Colonic mucosa (tissue), 4 donors: ENCODE measurements at regions not wholly inside any gene's neighbourhood (a gene's known extent, or its start where the extent isn't known, plus 50 kb on each side); places are given as distances from the start of the nearest gene placed in this dataset.

Experiments
- DNase-seq: peaks from one replicate; pipeline ENCODE4 v3.0.0-alpha.2; 2020
- H3K27ac ChIP-seq: fragments of 200-600 bp; one replicate; pipeline ENCODE4 v1.8.0; 2021
- H3K27me3 ChIP-seq: fragments of 200-600 bp; one replicate; pipeline ENCODE4 v1.8.0; 2021
- H3K36me3 ChIP-seq: fragments of 200-600 bp; one replicate; pipeline ENCODE4 v1.8.0; 2021
- H3K4me1 ChIP-seq: fragments of 200-600 bp; one replicate; pipeline ENCODE4 v1.8.0; 2021; ENCODE audit warnings: mild to moderate bottlenecking
- H3K4me3 ChIP-seq: fragments of 200-600 bp; one replicate; pipeline ENCODE4 v1.8.0; 2021
- H3K9ac ChIP-seq, 2 donors: one replicate each; pipeline ENCODE4 v1.7.0; 2013; ENCODE audit warnings: control low read depth in 2 of 2, low read depth in 2 of 2, low read length in 2 of 2
- H3K9me3 ChIP-seq: fragments of 200-600 bp; one replicate; pipeline ENCODE4 v1.8.0; 2021
- CTCF ChIP-seq: fragments of 200-600 bp; IDR thresholded peaks from one replicate; pipeline ENCODE4 v1.8.0; 2022; ENCODE audit warnings: antibody characterized with exemption, mild to moderate bottlenecking
- intact Hi-C: fragments of 100-400 bp; cut with DNase I; formaldehyde crosslinking; loops from one replicate; pipeline ENCODE4 v1.14.1; 2022
- donor health status: healthy.
- donor health status: DM: no; HTN: no; CAD: no.
- donor health status: DM: no; HTN: no; CAD: no.

- no peaks in the 10 kb centered on the region for H3K4me1 ChIP-seq
- H3K36me3 ChIP-seq, result no peaks in the 10 kb centered on the region
- no peak overlapping the region for H3K4me3 ChIP-seq
- H3K27me3 ChIP-seq, result no peaks in the 10 kb centered on the region
- DNase-seq, result no peak
- intact Hi-C loops, result no loop called here
- H3K9me3 ChIP-seq, result no peaks in the 10 kb centered on the region
- H3K9ac ChIP-seq, result no peak overlapping the region
- no peak for TF ChIP-seq CTCF
- H3K27ac ChIP-seq, result no peak overlapping the region
These were observed 124.1 kb upstream of the SORCS3 start for GRCh38 chr10:104516986-104517385.

DNA sequence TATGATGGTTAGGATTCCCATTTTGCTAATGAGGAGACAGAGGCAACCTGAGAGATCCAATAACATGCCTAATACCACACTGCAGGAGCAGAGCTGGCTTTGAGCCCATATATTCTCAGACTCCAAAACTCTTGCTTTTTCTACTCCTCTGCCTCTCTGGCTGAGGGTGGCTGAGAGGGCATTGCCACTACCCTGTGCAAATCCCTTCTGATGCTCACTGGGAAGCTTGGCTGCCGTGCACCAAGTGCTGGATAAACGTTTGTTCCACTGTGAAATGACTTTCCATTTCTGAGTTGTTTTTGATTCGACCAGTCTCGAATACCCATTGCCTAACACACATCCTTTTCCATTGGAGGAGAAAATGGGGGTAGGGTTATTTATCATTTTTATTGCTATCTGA, 123.1 kb upstream of the SORCS3 start:
- Histone ChIP-seq H3K27ac (no peak overlapping the region), H3K27me3 (no peaks in the 10 kb centered on the region), H3K36me3 (no peaks in the 10 kb centered on the region), H3K4me1 (no peaks in the 10 kb centered on the region), H3K4me3 (no peak overlapping the region), H3K9ac (no peak overlapping the region), H3K9me3 (no peaks in the 10 kb centered on the region)
- no peak for DNase-seq
- intact Hi-C loops, result no loop called here
- TF ChIP-seq CTCF, result no peak

DNA sequence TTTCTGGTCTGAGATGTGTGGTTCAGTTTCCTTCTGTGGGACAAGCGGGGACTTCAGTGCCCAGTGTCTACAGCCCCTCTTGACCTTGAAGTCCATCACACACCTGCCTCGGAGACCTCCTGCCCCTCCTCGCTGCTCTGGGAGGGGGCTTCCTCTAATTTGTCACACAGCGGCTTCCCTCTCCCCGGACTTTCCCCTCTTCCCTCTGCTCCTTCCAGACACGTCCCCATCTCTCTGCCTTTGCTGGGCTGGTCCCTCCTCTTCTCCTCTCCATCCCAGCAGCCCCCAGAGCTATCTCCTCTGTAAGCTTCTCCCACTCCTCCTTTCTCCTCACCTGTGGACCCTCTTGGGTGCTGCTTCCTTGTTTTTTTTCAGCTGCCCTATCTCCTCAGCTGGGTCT, 122.2 kb upstream of the SORCS3 start:
- no peak overlapping the region for H3K4me3 ChIP-seq
- H3K9me3 ChIP-seq, result no peaks in the 10 kb centered on the region
- no peak for DNase-seq
- H3K9ac ChIP-seq, result no peak overlapping the region
- intact Hi-C loops, result no loop called here
- no peaks in the 10 kb centered on the region for H3K4me1 ChIP-seq
- no peak overlapping the region for H3K27ac ChIP-seq
- H3K36me3 ChIP-seq, result no peaks in the 10 kb centered on the region
- no peak for TF ChIP-seq CTCF
- H3K27me3 ChIP-seq, result no peaks in the 10 kb centered on the region

GRCh38 chr10:104520653-104521052, 120.4 kb upstream of the SORCS3 start:
- H3K9ac ChIP-seq, result no peak overlapping the region

DNA sequence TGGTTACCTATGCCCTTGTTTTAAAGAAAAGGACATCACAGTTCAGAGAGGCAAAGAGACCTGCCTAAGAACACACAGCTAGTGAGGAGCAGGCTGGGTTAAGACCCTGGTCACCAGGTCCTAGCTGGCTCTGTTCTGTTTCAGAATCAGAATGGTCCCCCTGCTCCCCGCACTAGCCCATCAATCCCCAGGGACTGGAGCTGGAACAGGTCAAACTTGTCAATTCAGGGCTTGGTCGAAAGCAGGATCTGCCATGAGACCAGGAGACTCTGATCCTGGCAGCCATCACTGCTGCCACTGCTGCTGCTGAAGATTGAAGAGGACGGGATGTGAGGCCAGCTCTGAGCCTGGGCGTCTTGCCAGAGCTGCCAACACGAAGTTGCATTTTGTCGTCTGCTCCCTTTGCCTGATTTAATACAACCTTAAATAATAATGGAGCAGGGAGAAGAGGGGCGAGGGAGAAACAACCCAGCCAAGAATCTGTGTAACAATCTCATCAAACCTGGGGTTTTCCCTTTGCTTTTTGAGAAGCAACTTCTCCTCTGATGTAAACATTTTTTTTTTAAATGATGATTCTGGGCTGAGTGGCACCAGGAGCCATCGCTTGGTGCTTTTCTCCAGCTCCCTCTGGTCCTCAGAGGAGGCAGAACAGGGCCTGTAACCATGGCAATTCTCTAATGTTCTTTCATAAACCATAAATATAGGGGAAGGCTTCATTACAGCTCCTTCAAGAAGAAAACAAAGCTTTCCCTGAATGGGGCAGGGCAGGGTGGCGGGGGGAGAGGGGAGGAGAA, 119.0 kb upstream of the SORCS3 start:
- Histone ChIP-seq H3K9me3 (no peaks in the 10 kb centered on the region), H3K9ac (no peak overlapping the region), H3K27me3 (no peaks in the 10 kb centered on the region), H3K4me1 (no peaks in the 10 kb centered on the region), H3K36me3 (no peaks in the 10 kb centered on the region), H3K4me3 (no peak overlapping the region), H3K27ac (no peak overlapping the region)
- intact Hi-C loops, result no loop called here
- no peak for DNase-seq
- TF ChIP-seq CTCF, result no peak

More at GRCh38 chr10:104520653-104521052, 120.4 kb upstream of the SORCS3 start:
- Histone ChIP-seq H3K4me3 (no peak overlapping the region), H3K36me3 (no peaks in the 10 kb centered on the region), H3K4me1 (no peaks in the 10 kb centered on the region), H3K9me3 (no peaks in the 10 kb centered on the region), H3K27me3 (no peaks in the 10 kb centered on the region), H3K27ac (no peak overlapping the region)
- TF ChIP-seq CTCF, result no peak
- intact Hi-C loops, result no loop called here
- no peak for DNase-seq
